K562 (cell line): ENCODE measurements at regions not wholly inside any gene's neighbourhood (a gene's known extent, or its start where the extent isn't known, plus 50 kb on each side); places are given as distances from the start of the nearest gene placed in this dataset.

Experiments used
- BCLAF1 ChIP-seq, 2 experiments: fragments of 450-650 bp in 1 of 2; IDR thresholded peaks; 2 replicates each; pipeline ENCODE4 v1.6.1; 2011 to 2017; ENCODE audit warnings: low read depth in 2 of 2, antibody characterized with exemption in 1 of 2, borderline replicate concordance in 1 of 2, low read length in 1 of 2, mild to moderate bottlenecking in 1 of 2, mixed read lengths in 1 of 2; ENCODE audit not compliant: control insufficient read depth in 1 of 2
- BRCA1 ChIP-seq, 2 experiments: fragments of 450-650 bp in 1 of 2; sonication (generic) in 1 of 2; formaldehyde crosslinking in 1 of 2; IDR thresholded peaks; 2 replicates each; pipeline versions ENCODE4 v1.5.0 to v1.6.1; 2017 to 2020; ENCODE audit warnings: mild to moderate bottlenecking in 1 of 2, missing genetic modification reagents in 1 of 2
- BRF1 ChIP-seq: IDR thresholded peaks from 3 replicates; pipeline ENCODE4 v1.6.1; 2011; ENCODE audit warnings: borderline replicate concordance, mild to moderate bottlenecking; ENCODE audit not compliant: insufficient read length; ENCODE audit errors: extremely low read depth
- CREB1 ChIP-seq, 2 experiments: sonication (generic) in 1 of 2; formaldehyde crosslinking in 1 of 2; IDR thresholded peaks; 2 replicates each; pipeline versions ENCODE4 v1.6.1 to v1.8.0; 2012 to 2022; ENCODE audit warnings: inconsistent platforms in 1 of 2, mild to moderate bottlenecking in 1 of 2, missing genetic modification reagents in 1 of 2, moderate library complexity in 1 of 2
- CTCF ChIP-seq, 3 experiments: IDR thresholded peaks in 2 of 3; conservative IDR thresholded peaks in 1 of 3; 2 replicates each; pipeline ENCODE4 v1.5.1; 2011 to 2012; ENCODE audit warnings: low read length in 3 of 3, mild to moderate bottlenecking in 3 of 3, control low read depth in 2 of 3, improper control_type of control experiment in 1 of 3, inconsistent platforms in 1 of 3, low read depth in 1 of 3, mixed read lengths in 1 of 3, moderate library complexity in 1 of 3; ENCODE audit not compliant: insufficient read depth in 2 of 3
- ELF2 ChIP-seq: fragments of 250-450 bp; sonication (Bioruptor Pico); IDR thresholded peaks from 2 replicates; pipeline ENCODE4 v1.5.0; 2021; ENCODE audit warnings: mild to moderate bottlenecking
- GABPA ChIP-seq: fragments of 200-800 bp; sonication (Bioruptor generic); conservative IDR thresholded peaks from 2 replicates; pipeline ENCODE4 v1.6.1; 2016; ENCODE audit warnings: low read depth, missing genetic modification characterization, missing compliant biosample characterization
- HMG20A ChIP-seq: fragments of 450-650 bp; formaldehyde crosslinking; conservative IDR thresholded peaks from 2 replicates; pipeline ENCODE4 v1.4.0; 2020; ENCODE audit warnings: mild to moderate bottlenecking, mixed read lengths
- RAD51 ChIP-seq: fragments of 450-650 bp; IDR thresholded peaks from 2 replicates; pipeline ENCODE4 v1.7.1; 2016; ENCODE audit warnings: low read depth, mild to moderate bottlenecking, borderline replicate concordance
- RCOR1 ChIP-seq, 2 experiments: IDR thresholded peaks; 2 replicates each; pipeline ENCODE4 v1.6.1; 2012; ENCODE audit warnings: low read depth in 2 of 2, low read length in 2 of 2, borderline replicate concordance in 1 of 2, improper control_type of control experiment in 1 of 2
- TAF1 ChIP-seq: IDR thresholded peaks from 2 replicates; pipeline ENCODE4 v1.6.1; 2011; ENCODE audit warnings: mild to moderate bottlenecking, low read length, moderate library complexity; ENCODE audit not compliant: insufficient read depth, control insufficient read depth, severe bottlenecking; ENCODE audit errors: extremely low read depth
- ZNF146 ChIP-seq: IDR thresholded peaks from one replicate; pipeline ENCODE4 v1.6.1; 2018; ENCODE audit warnings: missing compliant biosample characterization; ENCODE audit not compliant: unreplicated experiment

- no peak for TF ChIP-seq CTCF (IDR thresholded peaks at IDR 0.05 in 2 of 3, conservative IDR thresholded peaks at IDR 0.05 in 1 of 3; ENCODE audit: insufficient read depth in 2 of 3, low read depth in 1 of 3, low read length in 3 of 3)
- no peak for TF ChIP-seq ZNF146 (CRISPR knock-in tag)
- TF ChIP-seq BCLAF1 (IDR thresholded peaks at IDR 0.05; ENCODE audit: borderline replicate concordance in 1 of 2, control insufficient read depth in 1 of 2, low read depth in 2 of 2, low read length in 1 of 2) = no peak
- TF ChIP-seq BRCA1 (IDR thresholded peaks at IDR 0.05) = no peak
- no peak for TF ChIP-seq BRCA1 (CRISPR knock-in tag; IDR thresholded peaks at IDR 0.05)
- TF ChIP-seq ELF2 (CRISPR knock-in tag) = no peak
- TF ChIP-seq RCOR1 (IDR thresholded peaks at IDR 0.05; ENCODE audit: borderline replicate concordance in 1 of 2, low read depth in 2 of 2, low read length in 2 of 2) = no peak
- no peak for TF ChIP-seq RAD51
- TF ChIP-seq BRF1 = no peak
- TF ChIP-seq CREB1 (IDR thresholded peaks at IDR 0.05) = no peak
- no peak for TF ChIP-seq CREB1 (CRISPR knock-in tag; IDR thresholded peaks at IDR 0.05)
- TF ChIP-seq TAF1 = no peak
- TF ChIP-seq HMG20A (CRISPR knock-in tag) = no peak
- no peak for TF ChIP-seq GABPA
Measured at GRCh38 chr3:168161696-168162095, 66.0 kb upstream of the GOLIM4 start.
